Activated CD8-positive, alpha-beta memory T cell treated with anti-CD3 and anti-CD28 coated beads for 24 hours (primary cell): ENCODE measurements at regions not wholly inside any gene's neighbourhood (a gene's known extent, or its start where the extent isn't known, plus 50 kb on each side); places are given as distances from the start of the nearest gene placed in this dataset.

Experiments used
- DNase-seq: peaks from one replicate; pipeline ENCODE4 v3.0.0-alpha.2; 2020

DNA sequence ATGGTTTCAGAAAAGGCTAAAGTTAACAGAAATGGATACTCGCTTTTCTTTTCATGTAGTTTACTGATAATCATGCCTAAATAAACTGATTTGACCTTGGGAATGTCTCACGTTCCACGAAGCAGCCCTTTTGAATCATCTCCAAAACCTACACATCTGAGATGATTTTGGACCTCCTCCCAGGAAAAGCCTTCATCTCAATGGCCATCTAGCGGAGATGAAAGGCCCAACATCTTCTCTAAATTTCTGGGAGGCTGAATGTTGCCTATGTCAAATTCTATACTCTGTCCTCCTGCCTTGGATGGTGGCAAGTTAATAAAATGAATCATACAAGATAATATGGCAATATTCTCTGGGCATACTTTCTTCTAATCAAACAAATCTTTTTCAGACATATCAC, 448.5 kb downstream of the ZEB2 start:
- DNase-seq = no peak

DNA sequence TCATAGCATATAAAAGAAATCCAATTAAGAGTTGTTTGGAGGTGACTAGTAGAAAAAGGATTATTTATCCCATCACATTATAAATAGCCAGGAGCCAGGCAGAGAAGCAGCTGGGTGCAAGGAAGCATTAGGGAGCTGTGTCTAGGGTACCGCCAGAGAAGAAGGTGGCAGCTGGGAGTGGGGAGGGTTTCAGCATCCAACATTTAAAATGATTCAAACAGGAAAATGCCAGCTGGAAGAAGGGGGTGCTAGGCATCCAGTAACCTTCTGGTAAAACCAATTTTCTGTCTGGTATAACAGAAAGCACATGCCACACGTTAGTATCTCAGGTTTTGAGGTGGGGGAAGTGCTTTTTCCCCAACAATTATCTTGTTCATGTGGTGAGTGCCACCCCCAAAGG, 452.4 kb downstream of the ZEB2 start:
- no peak for DNase-seq

DNA sequence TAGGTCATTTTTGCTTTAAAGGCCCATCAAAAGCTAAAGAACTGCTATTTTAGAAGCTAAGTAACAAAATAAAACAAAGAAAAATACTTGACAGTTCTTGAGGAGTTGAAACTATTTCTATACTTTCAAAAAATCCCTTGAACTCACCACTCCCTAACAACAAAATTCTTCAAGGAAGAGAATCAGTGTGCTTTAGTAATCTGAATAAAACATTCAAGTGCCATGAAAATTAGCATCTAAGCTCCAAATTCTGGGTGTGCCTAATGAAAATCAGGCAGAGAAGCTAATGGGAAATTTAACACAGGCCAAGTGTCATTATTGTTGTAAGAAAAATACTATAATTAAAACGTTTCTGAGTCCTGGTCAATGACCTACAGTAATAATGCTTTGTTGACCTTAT, 456.3 kb downstream of the ZEB2 start:
- no peak for DNase-seq

DNA sequence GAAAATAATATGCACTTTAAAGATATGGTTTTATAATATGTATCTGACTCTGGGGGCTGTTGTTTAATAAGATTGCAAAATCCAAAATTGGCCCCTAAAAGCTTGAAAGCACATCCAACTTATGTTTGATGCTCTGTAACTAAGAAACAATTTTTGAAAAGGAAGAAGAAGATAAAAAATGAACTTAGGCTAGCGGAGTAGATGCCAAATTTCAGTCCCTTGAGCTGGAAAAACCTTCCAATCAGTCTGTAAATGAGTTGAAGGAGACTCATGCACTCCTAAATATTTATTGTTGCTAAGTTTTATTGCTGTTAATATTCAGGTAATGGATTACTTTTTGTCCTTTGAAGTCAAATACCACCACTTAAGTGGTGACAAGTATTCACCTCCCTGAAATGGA, 465.0 kb downstream of the ZEB2 start:
- no peak for DNase-seq

- DNase-seq = no peak
These were observed 467.8 kb downstream of the ZEB2 start for GRCh38 chr2:144052083-144052482.

- no peak for DNase-seq
These were observed 470.8 kb downstream of the ZEB2 start for GRCh38 chr2:144049137-144049536.

DNA sequence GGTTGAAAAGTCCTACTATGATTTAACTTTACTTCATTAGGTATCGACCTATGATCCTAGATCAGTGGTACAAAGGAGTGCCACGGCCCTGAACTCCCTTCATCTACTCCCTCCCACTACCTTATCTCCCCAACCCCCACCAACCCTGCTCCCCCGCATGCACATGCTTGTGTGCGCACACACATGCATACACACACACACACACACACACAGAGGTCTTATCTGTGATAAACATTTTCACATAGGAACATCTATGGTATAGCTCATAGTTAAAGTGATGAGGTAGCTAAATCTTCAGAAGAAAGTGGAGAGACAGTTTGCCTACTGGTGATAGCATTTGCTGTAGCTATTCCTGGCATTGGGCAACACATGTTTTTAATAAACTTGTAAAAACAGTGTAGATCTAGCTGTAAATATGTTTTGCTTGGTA, 471.3 kb downstream of the ZEB2 start:
- no peak for DNase-seq

- no peak for DNase-seq
These were observed 477.2 kb downstream of the ZEB2 start for GRCh38 chr2:144042751-144043150.

DNA sequence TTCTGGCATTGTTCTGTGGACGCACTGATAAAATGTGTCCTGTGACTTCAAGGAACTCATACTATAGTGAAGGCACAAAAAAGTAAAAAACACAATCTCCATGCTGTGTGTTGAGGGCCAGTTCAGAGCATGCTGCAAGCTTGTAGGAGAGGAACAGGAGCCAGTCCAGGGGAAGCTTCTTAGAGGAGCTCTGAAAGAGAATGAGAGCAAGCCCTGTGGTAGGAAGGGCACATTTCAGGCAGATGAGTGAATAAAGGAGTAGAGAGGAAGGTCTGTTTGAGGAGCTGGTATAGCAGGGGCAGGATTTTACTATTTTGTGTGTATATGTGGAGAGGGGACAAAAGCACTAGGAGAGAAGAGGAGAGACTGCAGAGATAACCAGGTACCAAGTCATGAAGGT, 478.3 kb downstream of the ZEB2 start:
- DNase-seq = no peak

- no peak for DNase-seq
These were observed 479.1 kb downstream of the ZEB2 start for GRCh38 chr2:144040834-144041233.

DNA sequence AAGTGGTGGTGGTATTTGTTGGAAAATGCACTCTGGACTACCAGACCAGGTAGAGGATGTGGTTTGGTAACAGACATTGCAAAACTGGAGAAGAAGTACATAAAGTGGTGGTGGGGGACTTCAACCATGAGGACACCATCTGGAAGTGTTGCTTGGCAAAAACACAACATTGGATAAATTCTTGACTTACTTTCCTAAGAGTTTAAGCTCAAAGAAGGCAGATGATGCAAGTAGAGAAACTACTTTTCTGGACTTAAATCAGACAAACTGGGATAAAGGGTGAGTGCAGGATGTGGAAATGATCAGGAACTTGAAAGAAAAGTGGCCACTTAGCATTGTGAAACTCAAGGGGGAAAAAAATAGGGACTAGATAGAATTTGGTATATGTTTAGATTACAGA, 487.4 kb downstream of the ZEB2 start:
- DNase-seq = no peak

DNA sequence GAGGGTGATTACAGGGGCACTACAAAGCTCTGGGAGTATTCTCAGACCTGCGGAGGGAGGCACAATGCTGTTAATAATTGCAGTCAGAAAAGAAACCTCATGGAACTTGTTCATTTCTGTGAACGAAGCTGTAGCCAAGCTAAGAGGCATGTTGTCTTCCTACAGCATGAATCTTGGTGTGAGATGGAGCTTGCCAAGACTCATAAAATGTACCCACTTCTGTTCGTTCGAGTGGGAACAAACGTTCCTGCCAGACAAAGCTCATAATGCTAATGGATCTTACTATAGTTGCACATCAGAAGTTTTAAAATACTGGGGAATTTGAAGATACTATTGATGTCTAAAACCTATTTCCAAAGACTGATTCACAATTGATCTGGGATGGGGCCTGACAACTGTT, 489.1 kb downstream of the ZEB2 start:
- no peak for DNase-seq

GRCh38 chr2:144027593-144027992, 492.3 kb downstream of the ZEB2 start:
- no peak for DNase-seq

DNA sequence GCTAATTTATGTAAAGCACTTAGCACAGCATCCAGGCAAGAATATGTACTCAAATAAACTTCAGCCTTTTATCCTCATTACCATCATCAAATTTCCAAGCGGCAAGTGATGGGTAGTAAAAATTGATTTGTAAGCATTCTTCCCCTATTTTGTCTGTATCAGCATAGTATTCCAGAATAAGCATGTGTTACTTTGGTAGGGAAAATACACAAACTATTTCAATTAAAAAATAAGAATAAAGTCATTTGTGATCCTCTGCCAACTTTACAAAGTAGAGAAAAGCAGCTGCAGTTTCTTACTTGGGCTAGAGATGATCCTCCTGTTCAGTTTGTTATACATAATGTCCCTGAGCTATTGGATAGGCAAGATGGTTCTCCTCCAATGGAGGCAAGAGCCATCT, 493.2 kb downstream of the ZEB2 start:
- no peak for DNase-seq

GRCh38 chr2:144020047-144020446, 499.9 kb downstream of the ZEB2 start:
- no peak for DNase-seq

DNA sequence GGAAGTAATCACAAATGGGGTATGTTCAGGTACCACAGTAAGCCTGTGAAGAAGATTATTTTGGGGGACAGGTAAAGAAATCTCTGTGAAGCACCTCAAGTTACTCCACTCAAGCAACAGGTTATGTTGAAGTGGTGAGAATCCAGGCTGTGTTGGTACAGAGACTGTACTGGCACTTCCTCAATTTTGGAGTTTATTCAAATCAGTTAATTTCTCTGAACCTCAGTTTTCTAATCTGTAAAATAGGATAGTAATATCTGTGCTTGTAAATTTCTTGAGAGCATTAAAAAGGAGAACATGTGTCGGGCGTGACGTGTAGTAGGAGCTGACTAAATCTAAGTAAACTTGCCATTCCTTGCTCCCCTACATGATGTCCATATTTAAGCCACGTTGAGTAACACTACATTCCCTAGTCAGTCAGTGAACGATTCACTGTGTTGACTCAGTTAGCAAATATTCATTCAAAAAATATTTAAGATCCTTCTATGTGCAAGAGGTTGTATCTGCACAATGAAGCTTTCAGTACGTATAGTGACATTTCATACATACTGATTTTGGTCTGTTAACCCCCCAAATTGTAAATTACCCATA, 504.2 kb downstream of the ZEB2 start:
- DNase-seq = no peak

- no peak for DNase-seq
These were observed 504.9 kb downstream of the ZEB2 start for GRCh38 chr2:144015036-144015435.

GRCh38 chr2:144014103-144014502, 505.8 kb downstream of the ZEB2 start:
- DNase-seq = no peak

DNA sequence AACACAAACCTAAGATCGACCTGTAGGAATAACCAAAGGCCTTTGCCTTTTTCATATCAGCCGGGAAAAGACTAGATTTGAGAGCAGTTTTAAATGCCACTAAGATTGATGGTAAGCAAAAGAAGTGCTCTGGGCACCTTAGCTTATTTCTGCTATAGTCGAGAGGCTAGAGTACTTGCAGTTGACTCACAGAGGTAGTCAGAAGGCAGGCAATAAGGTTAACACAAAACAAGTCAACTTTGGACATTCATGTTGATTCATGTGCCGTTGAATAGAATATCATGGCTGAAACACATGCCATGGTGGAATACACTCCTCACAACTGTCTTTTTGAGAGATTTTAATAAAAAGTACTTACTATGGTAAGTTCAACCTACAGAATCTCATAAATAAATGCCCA, 507.6 kb downstream of the ZEB2 start:
- no peak for DNase-seq

DNA sequence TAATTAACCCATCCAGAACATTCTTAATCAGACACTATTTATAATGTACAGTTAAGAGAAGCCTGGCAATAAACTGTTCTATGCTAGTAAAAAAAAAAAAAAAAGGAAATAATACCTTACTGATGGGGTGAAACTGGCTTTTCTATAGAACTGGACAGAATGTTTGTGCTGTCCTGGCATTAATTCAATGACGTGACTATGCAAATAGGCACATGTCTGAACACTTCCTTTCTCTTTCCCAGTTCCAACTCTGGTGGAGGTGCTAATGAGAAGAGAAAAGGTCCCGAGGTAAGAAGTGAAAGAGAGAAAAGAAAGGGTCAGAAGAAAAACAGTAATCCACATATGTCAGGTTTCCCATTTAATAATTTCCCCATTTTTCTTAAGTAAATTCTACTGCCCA, 508.4 kb downstream of the ZEB2 start:
- DNase-seq = no peak

DNA sequence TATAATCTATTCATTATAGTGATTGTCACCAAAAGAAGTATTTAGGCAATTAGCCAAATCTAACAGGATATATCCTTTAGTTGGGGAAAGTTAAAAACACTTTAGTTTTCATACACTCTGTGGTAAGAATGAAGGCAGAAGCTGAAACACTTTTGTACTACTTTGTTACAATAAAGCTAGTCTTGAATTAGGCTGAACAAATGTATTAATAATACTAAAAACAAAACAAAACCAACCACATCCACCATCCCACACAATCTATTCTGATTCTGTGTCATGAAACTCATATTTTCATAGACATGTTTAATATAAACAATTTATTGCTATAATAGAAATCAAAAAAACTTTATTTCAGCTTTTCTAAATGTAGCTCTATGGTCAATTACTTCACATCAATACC, 508.8 kb downstream of the ZEB2 start:
- DNase-seq = no peak

GRCh38 chr2:144010096-144010836, 509.7 kb downstream of the ZEB2 start:
- no peak for DNase-seq

GRCh38 chr2:144006139-144006538, 513.8 kb downstream of the ZEB2 start:
- no peak for DNase-seq

DNA sequence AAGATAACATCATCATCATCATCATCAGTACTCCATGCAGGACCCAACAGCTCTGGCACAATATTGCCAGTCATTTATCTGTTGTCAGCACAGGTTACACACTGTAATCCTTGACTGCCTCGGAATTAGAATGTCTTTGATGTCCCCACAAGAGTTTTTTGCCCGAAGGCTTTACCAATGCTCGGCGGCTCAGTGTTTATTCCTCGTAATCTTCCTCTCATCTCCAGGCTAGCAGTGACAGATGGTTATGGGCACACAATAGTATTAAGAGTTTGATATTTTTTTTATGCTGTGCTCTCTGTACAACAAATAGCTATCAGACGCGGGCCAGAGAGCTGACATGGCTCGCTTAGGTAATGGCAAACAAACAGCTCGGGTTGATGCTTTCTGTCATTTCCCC, 515.2 kb downstream of the ZEB2 start:
- no peak for DNase-seq

- no peak for DNase-seq
These were observed 516.4 kb downstream of the ZEB2 start for GRCh38 chr2:144003460-144004075.
